Mesothelial cell of epicardium (in vitro differentiated cells): ENCODE measurements at regions not wholly inside any gene's neighbourhood (a gene's known extent, or its start where the extent isn't known, plus 50 kb on each side); places are given as distances from the start of the nearest gene placed in this dataset.

Experiments
- DNase-seq, 2 experiments: peaks; one replicate each; pipeline ENCODE4 v3.0.0; 2021; ENCODE audit warnings: low spot score in 2 of 2; ENCODE audit not compliant: unreplicated experiment in 2 of 2
- H3K27ac Mint-ChIP-seq: 2 replicates; pipeline ENCODE4 v1.8.0; 2021; ENCODE audit warnings: mixed read lengths
- H3K27me3 Mint-ChIP-seq: 2 replicates; pipeline ENCODE4 v1.8.0; 2021; ENCODE audit warnings: low read depth, mixed read lengths
- H3K36me3 Mint-ChIP-seq: 2 replicates; pipeline ENCODE4 v1.8.0; 2021; ENCODE audit warnings: mixed read lengths
- H3K4me1 Mint-ChIP-seq: 2 replicates; pipeline ENCODE4 v1.8.0; 2021; ENCODE audit warnings: mixed read lengths
- H3K4me3 Mint-ChIP-seq: 2 replicates; pipeline ENCODE4 v1.8.0; 2021; ENCODE audit warnings: mild to moderate bottlenecking, moderate library complexity, mixed read lengths
- H3K9me3 Mint-ChIP-seq: 2 replicates; pipeline ENCODE4 v1.8.0; 2021; ENCODE audit warnings: mixed read lengths
- CTCF ChIP-seq: fragments of 200-600 bp; sonication (generic); IDR thresholded peaks from one replicate; pipeline ENCODE4 v1.5.0; 2021; ENCODE audit warnings: antibody characterized with exemption; ENCODE audit not compliant: unreplicated experiment

GRCh38 chr22:34743110-34743751, 322.7 kb upstream of the ISX start:
- no peaks in the 10 kb centered on the region for H3K36me3 Mint-ChIP-seq

GRCh38 chr22:34760276-34761008, 305.5 kb upstream of the ISX start:
- H3K36me3 Mint-ChIP-seq, result no peaks in the 10 kb centered on the region
- DNase-seq, result no peak
- peaks cover 13% of the 10 kb centered on the region for H3K9me3 Mint-ChIP-seq
- peaks cover 3% of the 10 kb centered on the region for H3K27me3 Mint-ChIP-seq
- peaks cover 27% of the 10 kb centered on the region for H3K4me1 Mint-ChIP-seq
- no peak overlapping the region for H3K4me3 Mint-ChIP-seq
- peak overlapping the region; percentile 78 for H3K27ac Mint-ChIP-seq
- TF ChIP-seq CTCF, result no peak

More at GRCh38 chr22:34743110-34743751, 322.7 kb upstream of the ISX start:
- no peak overlapping the region for H3K27ac Mint-ChIP-seq
- DNase-seq, result no peak
- H3K4me1 Mint-ChIP-seq, result no peaks in the 10 kb centered on the region
- peaks cover 3% of the 10 kb centered on the region for H3K9me3 Mint-ChIP-seq
- H3K4me3 Mint-ChIP-seq, result no peak overlapping the region
- TF ChIP-seq CTCF, result no peak
- H3K27me3 Mint-ChIP-seq, result no peaks in the 10 kb centered on the region

GRCh38 chr22:34761111-34761510, 304.8 kb upstream of the ISX start:
- no peak for TF ChIP-seq CTCF
- Mint-ChIP-seq H3K27ac (no peak overlapping the region), H3K36me3 (no peaks in the 10 kb centered on the region), H3K4me3 (no peak overlapping the region), H3K4me1 (peaks cover 27% of the 10 kb centered on the region), H3K9me3 (peaks cover 12% of the 10 kb centered on the region), H3K27me3 (peaks cover 2% of the 10 kb centered on the region)
- no peak for DNase-seq

GRCh38 chr22:34763496-34763895, 302.5 kb upstream of the ISX start:
- DNase-seq, result no peak
- Mint-ChIP-seq H3K36me3 (no peaks in the 10 kb centered on the region), H3K27ac (no peak overlapping the region), H3K4me1 (peaks cover 27% of the 10 kb centered on the region), H3K4me3 (no peak overlapping the region), H3K9me3 (no peaks in the 10 kb centered on the region), H3K27me3 (no peaks in the 10 kb centered on the region)
- no peak for TF ChIP-seq CTCF

- no peak overlapping the region for H3K27ac Mint-ChIP-seq
- no peaks in the 10 kb centered on the region for H3K36me3 Mint-ChIP-seq
- no peaks in the 10 kb centered on the region for H3K27me3 Mint-ChIP-seq
- no peak for DNase-seq
- H3K9me3 Mint-ChIP-seq, result no peaks in the 10 kb centered on the region
- no peak for TF ChIP-seq CTCF
- H3K4me1 Mint-ChIP-seq, result peaks cover 14% of the 10 kb centered on the region
- H3K4me3 Mint-ChIP-seq, result no peak overlapping the region
Observed at GRCh38 chr22:34765115-34765514, 300.8 kb upstream of the ISX start.
